ENCODE measurements at regions not wholly inside any gene's neighbourhood (a gene's known extent, or its start where the extent isn't known, plus 50 kb on each side); places are given as distances from the start of the nearest gene placed in this dataset.

DNA sequence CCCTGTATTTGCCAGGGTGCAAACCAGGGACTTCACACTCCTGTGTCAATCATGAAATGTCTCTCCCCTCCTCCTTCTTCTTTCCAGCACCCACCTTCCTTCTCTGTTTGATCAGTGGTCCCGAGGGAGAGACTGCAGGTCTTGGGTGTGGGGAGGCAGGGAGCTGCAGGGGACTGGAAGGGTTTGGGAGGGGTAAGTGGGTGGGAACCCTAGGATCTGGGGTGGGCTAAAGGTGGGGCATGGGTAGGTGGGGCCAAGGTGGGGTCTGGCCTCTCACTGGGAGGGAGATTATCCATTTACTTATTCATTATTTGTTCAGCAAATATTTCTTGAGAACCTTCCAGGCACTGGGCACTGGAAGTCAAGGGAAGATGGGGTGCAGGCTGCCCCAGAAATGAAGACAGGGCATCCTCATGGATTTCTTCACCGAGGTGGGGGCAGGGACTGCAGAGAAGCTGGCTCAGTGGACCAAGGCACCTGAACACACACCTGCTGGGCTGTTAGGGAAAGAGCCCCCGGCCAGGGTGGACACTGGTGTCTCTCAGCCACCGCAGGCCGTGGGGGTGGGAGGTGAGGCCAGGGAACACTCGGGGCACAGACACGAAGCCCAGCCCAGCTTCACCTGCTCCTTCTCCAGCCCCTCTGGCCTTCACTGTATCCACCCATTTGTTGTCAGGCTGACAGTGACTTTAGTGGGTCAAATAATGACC, 193.9 kb upstream of the C1orf174 start:
- DNase-seq = no peak

DNA sequence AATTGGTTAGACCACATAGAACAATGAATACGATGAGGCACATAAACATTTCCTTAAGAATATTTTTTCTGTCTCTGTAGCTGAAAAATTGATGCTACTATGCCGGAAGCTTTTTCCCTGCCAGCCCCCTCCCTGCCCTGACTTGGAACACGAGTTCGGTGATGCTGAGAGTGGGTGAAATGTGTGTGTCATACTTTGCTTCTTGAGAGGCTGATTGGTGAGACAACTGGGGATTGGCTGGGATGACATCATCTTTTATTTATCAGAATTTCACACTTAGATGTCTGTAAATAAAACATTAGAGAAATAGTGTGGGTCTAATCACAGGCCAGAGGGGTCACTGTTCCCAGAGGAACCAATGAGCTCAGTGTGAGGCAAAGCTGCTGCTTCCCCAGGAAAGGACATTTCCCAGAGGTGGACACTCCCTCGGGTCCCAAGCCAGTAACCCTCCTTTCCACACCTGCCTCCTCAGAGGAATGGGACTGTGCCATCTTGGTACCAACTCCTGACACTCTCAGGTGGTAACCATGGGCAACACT, 195.4 kb upstream of the C1orf174 start:
- DNase-seq = no peak

DNA sequence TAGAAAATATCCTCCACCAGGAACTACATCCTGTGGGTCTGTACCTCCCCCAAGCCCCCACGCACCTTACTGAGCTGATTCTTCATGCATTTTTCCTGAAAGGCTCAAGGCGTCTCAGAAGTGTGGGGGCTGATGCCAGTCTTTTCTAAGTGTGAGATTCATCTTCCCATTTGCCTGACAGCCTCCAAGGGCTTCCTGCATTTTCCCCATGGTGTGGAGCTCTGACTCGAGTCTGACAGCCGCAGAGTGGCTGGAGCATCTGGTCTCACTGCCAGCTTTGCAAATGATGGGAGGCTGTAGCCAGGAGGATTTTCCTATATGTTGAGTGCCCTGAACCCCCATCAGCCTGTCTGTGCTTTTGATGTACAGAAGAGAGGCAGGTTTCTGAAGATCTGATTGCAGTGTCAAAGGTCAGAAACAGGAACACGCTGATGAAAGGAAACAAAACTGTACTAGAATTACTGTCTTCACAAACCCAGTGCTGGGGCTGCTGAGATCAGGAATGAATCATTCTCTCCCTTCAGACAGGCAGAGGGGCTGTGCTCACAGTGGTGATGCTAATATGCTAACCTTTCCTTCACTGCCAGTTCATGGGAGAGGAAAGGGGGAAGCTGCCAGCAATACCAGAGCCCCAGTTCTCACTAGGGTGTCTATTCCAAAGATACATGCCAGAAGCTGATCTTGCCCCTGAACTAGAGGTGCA, 201.5 kb upstream of the C1orf174 start:
- no peak for DNase-seq

DNA sequence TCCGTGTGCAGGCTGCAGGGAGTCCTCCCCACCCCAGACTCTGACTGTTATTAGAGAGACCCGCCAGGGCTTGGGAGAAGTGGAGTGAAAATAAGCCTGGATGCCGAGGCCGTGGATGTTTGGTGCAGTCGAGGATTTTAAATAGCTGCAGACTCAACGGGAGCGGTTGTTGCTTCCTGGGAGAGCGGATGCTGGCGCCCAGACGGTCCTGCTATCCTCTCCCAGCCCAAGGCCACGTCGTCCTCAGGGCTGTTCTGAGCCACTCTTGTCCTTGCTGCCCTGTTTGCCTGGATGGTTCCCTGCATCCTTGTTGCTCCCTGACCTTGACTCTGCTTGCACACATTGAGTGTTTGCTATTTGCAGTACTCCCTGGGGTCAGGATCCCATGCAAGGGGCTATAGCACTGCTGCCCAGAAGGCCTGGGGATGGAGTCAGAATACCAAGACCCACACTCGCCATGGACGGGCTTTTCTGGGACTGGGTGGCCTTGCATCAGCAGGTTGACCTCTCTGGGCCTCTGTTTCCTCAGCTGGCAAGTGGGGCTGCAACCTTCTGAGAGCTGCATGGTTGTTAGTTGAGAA, 205.3 kb upstream of the C1orf174 start:
- DNase-seq = no peak

DNA sequence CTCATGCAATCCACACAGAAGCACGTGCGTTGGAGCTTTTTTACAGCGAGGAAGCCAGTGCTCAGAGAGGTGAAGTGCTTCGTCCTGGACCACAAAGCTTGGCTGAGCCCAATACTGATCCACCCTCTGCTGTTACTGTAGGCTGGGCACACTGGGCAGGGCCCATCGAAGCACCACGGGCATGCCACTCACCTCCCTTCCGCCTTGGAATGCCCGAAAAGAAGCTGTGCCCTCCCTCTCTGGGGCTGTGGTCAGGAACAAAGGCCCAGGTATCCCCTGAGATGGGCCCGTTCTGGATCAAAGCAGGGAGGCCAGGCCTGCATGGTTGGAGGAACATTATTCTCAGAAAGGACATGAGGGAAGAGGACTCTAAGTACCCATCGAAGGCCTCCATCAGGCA, 206.7 kb upstream of the C1orf174 start:
- DNase-seq = no peak

DNA sequence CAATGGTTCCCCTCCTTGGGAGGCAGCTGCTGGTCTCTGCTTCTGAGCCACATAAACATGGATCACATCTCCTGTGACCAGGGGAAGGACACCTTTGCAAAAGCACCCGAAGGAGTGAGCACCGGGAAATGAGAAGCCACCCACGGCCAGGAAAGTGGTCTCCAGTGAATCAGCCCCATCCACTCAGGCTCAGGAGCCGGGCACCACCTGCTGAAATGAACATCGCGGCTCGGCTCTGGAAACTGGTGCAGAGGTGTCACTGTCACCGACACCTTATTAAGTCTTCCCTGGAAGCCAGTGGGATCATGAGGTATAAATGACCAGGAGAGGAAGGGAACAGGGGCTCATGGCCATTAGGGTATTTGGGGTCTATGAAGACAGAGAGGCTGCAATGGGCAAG, 207.2 kb upstream of the C1orf174 start:
- no peak for DNase-seq

DNA sequence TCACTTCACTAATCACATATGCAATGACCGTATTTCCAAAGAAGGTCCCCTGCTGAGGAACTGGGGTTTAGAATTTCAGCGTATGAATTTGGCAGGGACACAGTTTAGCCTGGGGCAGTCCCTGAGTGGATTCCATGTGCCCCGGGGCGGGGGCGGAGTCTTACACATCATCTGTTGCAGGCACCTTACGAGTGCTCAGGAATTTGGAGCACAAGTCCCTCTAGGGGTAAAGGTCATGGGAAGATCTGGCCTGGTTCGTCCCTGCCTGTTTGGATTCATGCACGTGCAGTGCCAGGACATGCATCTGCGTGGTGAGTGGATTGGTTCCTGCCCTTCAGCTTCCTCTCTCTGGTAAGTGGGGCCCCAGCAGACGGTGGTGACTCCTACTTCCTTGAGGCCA, 208.3 kb upstream of the C1orf174 start:
- no peak for DNase-seq

DNA sequence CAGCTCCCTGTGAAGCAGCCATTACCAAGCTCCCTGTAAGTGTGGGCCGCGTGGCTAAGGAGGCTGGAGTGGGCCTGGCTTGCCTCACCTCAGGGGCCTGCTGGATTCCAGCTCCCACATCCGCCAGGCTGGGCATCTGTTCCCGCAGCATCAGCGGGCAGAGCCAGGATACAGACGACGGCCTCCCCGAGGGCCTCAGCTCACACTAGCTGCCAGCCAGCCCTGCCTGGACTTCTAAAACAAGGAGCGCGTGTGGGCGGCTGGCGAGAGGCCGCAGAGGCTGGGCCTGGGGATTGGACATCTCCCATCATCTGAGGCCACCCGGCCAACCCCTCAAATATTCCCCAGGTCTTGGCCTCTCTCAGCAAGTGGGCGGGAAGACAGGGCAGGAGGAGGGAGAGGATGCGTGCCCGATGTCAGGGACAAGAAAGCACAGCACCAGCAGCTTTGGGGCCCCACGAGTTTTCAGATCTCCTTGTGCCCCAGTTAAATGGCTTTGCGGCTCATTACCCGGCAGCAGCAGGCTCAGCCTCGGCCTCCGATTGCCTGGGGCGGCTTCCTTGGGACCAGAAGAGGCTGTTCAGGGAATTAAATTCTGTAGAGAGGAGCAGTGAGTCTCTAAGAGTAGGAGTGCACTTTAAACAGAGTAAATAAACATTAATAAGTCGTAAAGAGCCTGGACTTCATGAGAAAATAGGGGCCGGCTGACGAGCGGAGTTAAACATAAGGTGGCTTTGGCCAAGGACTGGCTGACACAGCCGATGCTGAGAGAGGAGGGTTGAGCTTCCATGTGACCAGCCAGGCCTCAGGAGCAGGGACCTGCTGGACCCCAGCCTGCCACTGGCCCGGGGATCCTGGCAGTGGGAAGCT, 208.9 kb upstream of the C1orf174 start:
- DNase-seq = no peak

DNA sequence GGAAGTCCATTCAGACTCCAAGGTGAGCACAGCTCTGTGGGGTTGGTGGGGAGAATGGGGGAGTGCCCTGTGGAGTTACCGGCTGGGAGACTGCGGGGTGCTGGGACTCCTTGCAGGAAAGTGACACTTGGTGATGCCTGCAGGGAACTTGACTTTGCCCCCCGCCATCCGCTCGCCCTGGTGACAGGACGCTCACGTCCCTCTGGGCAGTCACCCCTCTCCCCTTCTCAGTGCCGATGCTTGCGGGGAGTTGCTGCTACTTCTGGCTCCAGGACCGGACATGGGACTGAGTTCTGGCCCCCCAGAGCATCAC, 209.5 kb upstream of the C1orf174 start:
- no peak for DNase-seq

DNA sequence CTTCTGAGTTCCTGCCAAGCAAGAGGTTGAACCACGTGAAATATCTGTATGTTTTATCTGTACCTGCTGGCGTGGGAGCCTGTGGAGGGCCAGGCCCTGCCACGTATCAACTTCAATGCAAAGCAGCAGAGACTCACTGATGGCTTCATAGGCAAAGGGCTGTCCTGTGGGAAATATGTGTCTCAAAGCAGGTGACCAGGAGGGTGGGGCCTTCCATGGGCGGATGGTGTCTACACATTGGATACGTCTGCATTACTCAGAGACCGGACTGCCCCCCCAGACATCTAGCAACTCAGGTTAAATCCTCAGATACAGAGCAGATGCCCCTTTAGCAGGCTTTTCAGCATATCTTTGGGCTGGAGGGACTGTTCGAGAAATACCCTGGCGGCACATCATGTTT, 210.8 kb upstream of the C1orf174 start:
- no peak for DNase-seq

DNA sequence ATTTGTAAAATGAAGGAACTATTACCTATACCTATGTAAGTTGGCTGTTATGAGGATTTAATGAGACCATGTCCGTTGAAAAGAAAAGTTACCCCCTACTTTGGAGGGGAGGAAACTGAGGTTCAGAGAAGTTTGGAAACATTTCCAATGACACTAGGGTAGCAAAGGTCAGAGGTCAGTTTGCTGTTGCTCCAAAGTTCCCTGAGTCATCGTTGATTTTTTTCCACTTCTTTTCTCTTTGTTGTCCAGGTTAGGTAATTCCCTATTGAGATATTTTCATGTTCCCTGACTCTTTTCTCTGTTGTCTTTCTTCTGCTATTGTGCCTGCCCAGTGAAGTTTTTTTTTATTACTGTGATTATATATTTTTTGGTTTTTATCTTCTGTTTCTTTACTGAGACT, 213.8 kb upstream of the C1orf174 start:
- no peak for DNase-seq

DNA sequence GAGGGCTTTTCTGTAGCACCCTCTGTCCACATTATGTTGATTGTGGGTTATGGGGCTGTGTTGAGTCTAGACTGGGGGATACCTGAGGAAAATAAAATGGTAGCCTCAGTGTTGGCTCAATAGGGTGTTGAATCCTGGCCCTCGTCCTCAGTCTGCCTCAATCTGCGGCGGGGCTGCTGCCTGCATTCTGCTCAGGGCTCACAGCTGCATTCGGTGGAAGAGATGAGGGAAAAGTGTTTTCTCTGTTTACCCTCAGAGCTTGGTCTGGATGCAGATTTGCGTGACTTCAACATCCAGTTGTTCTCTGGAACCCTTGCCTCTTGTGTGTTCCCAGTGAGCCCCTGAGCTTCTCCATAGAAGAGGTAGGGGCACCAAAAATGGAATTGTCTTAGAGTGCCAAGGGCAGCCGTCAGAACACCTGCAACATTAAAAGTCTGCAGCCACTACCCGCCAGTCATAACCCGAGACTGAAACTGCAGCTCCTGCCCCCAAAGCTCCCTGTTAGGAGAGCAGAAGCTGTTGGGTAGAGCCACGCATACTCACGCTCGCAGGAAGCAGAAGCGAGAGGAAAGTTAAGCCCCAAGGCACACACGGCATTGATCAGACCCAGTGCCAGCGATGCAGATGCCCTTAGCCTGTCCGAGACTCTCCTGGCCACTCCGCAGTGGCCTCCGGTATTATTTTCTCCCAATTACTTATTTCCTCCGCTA, 215.3 kb upstream of the C1orf174 start:
- no peak for DNase-seq

DNA sequence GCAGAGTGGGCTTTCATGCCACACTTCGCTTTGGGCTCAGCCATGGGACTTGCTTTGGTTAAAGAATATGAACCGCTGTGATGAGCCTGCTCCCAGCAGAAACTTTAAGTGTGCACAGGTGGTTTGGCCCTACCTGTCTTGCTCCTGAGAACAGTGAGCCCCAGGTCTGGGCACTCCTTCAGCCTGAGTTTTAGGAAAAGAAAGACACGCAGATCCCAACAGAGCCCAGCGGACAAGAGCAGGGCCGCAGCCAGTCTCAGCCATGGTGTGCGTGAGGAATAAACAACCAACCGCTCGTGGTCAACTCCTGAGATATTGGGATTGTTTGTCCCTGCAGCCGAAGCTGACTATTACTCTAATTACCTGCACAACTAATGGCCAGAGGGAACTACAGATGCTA, 217.1 kb upstream of the C1orf174 start:
- DNase-seq = no peak

DNA sequence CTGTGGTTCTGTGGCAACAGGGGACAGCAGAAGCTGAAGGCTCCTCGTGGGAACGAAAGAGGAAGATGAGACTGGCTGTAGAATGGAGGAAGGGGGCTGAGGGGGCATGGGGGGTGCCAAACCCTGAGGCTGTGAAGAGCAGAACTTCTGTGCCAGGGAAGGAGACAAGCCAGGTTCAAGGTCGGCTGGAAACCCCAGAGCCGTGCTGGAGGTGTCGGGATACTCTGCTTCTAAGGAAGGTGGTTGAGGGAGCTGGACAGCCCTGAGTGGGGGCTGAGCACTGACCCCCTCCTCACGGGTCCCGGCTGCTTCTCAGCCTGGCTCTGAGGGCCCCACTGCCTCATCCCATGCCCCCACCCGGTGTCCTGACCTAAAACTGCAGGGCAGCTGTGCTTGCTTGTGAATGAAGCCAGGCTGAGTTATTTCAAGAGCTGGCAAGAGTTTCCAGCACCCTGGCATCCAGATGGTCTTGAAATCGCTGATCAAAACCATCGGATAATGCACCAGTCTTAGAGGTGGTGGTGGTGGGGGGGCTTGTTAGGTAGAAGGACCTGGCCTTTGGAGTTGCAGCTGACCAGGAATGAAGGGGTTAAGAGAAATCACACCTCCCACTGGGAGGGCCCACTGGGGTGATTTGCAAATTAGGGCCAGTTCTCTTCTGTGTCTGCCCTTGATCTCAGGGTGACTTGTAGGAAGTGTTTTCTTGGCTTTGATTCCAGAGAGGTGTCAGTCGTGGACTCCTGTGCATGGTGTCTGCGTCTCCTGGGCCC, 218.9 kb upstream of the C1orf174 start:
- no peak for DNase-seq

DNA sequence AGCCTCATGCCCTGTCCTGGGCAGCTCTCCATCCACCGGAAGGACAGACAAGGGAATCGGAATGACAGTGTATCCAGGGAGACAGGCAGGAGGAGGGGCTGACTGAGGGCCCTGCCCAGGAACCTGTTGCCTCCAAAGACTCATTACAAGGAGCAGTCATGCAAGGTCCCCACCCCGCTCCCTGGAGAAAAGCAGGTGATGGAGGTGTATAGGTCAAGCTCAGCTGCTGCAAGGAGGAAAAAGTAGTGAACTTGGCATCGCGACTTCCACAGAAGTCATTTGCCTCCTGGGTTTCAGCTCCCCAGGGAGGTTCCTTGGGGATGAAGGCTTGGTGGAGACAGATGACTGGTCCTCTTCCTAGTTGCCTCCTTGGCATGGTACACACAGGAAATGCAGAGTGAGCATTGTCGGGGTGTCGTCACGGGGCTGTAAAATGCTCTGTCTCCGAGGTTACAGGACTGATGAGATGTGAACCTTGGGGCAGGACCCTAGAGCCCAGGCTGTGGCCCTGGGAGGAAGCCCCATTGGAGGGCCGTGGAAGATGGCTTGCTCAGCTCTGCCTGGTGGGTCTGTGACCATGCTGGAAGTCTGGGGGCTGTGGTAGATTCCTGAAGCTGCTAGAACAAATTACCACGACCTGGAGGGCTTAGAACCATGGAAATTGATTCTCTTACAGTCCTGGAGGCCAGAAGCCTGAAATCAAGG, 219.6 kb upstream of the C1orf174 start:
- DNase-seq = no peak

DNA sequence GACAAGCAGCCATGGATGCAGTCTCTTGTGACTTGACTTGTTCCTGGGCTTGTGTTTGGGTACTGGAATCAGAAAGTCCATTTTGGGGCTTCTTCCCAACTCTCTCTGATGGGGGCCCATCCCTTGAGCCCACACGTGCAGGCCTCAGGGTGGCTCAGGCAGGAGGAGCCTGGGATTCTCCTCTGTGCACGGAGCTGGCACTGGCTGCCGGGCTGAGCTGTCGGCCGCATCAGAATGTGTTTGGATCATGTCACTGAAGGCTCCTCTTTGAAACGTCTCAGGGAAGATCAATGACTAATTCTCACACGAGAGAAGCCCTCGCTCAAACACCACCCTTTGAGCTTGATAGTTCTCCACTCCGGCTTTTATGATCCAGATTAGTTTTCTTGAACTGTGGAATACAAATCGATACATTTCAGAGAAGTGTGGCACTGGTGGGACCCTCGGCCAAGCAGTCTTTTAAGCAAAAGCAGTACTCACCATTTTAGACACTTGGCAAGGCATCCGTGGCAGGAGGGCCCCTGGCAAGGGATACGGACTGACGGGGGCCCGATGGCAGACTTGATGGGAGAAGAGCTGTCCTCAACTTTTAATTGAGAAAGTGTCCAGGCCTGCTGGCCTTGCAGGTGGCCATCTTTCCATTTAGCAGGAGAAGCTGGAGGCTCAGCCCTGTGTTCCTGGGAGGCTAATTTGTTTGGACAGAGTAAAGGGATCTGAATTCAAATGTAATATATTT, 220.7 kb upstream of the C1orf174 start:
- no peak for DNase-seq

DNA sequence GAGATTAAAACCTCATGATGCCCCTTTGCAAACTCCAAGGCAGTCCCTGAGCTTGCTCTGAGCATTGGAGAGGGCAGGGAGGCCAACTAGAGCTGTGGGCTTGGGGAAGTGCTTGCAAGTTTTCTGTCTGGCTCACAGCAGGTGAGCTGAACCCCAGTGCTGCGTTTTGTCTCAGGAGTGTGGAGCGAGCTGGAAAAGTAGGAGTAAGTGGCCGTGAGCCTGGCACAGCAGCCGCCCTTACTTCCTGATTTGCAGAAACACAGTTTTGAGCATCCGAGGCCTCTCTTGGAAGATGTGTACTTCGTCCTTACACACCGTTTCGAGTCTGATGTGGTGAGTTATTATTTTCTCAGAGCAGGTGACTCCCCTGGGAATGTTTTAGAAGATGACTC, 221.2 kb upstream of the C1orf174 start:
- no peak for DNase-seq

DNA sequence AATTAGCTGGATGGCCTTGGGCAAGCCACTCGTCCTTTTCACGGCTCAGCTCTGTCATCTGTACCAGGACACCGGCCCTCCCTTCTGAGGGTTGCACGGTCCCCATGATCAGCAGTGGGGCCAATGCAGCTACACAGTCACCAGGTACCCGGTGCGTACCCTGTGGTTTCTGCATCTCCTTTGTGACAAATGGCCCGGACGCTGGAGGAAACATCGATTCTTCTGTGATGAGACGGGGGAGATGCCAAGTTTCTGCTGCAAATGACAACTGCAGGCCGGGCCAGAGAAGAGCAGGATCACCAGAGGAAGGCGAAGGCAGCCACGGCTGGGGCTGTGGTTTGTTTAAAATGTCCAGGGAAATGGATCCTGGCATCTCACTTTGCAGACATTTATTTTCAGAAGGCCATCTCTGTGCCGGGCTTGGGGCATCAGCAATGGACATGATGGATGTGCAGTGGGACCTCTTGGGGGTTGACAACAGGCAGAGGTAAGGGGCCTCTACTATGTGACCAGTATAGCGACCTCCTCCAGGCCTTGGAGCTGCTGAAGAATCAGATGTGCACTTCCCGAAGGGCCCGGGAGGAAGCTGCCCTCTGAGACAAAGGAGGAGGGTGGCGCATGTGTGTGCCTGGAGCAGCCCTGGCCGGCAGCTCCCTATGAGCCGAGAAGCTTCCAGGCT, 221.9 kb upstream of the C1orf174 start:
- DNase-seq = no peak

DNA sequence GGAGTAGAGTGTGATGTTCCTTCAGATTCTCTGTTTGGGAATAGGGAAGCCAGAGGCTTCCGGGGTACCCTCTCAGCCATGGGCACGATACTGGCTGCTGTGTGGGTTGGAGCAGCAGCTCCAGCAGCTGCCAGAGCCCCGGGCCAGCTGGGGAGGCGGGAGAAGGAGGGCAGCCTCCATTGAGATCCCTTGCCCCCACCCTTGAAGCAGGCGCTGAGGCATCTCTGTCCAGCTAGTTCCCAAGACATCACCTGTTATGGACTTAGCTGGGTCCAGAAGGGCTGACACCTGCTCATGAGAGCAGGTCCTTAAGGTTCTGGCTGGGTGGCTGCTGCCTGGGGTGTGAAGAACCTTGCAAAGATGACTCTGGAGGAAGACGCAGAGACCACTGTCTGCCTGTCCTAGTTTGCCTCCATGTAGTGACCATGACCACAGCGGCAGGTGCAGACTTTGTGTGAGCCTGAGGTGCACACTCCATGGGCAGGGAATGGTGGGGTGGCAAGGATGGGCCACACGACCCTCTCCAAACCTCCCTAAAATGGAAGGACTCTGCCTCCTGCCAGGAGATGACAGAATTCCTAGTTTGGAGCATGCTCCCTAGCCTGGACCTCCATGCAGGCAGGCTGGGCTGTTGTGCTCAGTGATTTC, 222.6 kb upstream of the C1orf174 start:
- DNase-seq = no peak
